ENCODE measurements at regions not wholly inside any gene's neighbourhood (a gene's known extent, or its start where the extent isn't known, plus 50 kb on each side); places are given as distances from the start of the nearest gene placed in this dataset.

DNA sequence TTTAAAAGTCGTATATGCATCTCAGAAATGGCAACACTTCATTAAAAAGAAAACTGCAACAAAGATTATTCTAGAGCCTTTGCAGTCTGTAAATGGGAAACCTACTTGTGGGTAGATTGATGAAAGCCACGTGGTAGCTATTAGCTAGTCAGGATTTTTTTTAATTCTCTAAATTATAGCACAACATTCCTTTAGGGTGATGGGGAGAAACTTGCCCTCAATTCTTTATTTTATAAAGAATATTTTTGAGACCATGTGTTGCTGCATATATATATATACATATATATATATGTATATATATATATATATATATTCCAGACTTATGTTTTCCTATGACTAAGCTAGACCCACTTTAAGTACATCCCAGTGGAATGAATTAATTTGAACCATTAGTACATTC, 118.0 kb downstream of the PPP1R3A start:
- no peak overlapping the region for H3K27ac ChIP-seq (ENCODE audit: low read depth in 1 of 2, low read length in 2 of 2)
- Mint-ChIP-seq H3K27ac (no peak overlapping the region), H3K27me3 (ENCODE audit: low read depth in 3 of 3) (no peaks in the 10 kb centered on the region), H3K36me3 (no peaks in the 10 kb centered on the region), H3K4me1 (peaks cover 8% of the 10 kb centered on the region), H3K9me3 (peaks cover 0 to 2% (median 0%) of the 10 kb centered on the region in 7 donors), H3K4me3 (no peak overlapping the region)
- H3K4me2 ChIP-seq (replicated peaks; ENCODE audit: extremely low read depth, low read length, poor library complexity, severe bottlenecking), result no peak overlapping the region
- H3K79me2 ChIP-seq (ENCODE audit: insufficient read depth, low read length), result no peaks in the 10 kb centered on the region
- no peaks in the 10 kb centered on the region for H3K9me3 ChIP-seq (replicated peaks in 1 of 2; ENCODE audit: control insufficient read depth in 1 of 2, insufficient read depth in 1 of 2, low read length in 2 of 2)
- TF ChIP-seq CTCF (IDR thresholded peaks at IDR 0.05), result no peak
- H3K4me3 ChIP-seq (replicated peaks in 1 of 3; ENCODE audit: low read depth in 2 of 3, low read length in 3 of 3), result no peak overlapping the region
- WGBS (ENCODE audit: insufficient coverage), result no CpG with 5 or more reads among the region's 2 CpGs
- H4K20me1 ChIP-seq (ENCODE audit: insufficient read depth, low read length), result no peaks in the 10 kb centered on the region
- H3K9ac ChIP-seq (ENCODE audit: insufficient read depth, low read length, poor library complexity, severe bottlenecking), result no peak overlapping the region
- DNase-seq, result no peak
- peaks cover 6 to 7% of the 10 kb centered on the region in 2 donors for H3K4me1 ChIP-seq (ENCODE audit: control insufficient read depth in 1 of 2, insufficient read depth in 2 of 2, low read length in 2 of 2)
- H3K36me3 ChIP-seq (replicated peaks in 1 of 2; ENCODE audit: control insufficient read depth in 1 of 2, insufficient read depth in 2 of 2, low read length in 2 of 2), result no peaks in the 10 kb centered on the region
- no peak overlapping the region for H2AFZ ChIP-seq (ENCODE audit: insufficient read depth, low read depth, low read length, poor library complexity, severe bottlenecking)
- H3K27me3 ChIP-seq (ENCODE audit: control insufficient read depth in 2 of 2, insufficient read depth in 2 of 2, low read length in 2 of 2), result no peaks in the 10 kb centered on the region
- intact Hi-C loops (cut with micrococcal nuclease), result no loop called here

DNA sequence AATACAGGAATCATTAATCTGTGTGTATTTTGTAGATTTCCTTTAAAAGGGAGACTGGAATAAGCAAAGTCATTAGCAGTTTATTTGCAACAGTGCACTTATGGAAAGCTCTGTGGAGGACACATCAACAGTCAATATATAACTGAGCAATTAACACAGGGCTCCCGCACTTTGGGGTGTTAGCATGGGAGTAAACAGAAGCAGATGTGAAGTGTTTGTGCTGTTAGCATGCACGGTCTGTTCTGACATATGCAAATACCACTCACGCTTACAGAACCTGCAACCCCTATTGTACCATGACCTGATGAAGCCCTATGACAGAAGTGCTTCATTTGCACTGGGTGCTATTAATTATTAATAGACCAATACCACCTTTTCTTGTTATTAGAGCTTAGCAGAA, 118.9 kb downstream of the PPP1R3A start:
- Histone ChIP-seq H3K9ac (ENCODE audit: insufficient read depth, low read length, poor library complexity, severe bottlenecking) (no peak overlapping the region), H3K4me2 (replicated peaks; ENCODE audit: extremely low read depth, low read length, poor library complexity, severe bottlenecking) (no peak overlapping the region), H3K79me2 (ENCODE audit: insufficient read depth, low read length) (no peaks in the 10 kb centered on the region), H2AFZ (ENCODE audit: insufficient read depth, low read depth, low read length, poor library complexity, severe bottlenecking) (no peak overlapping the region), H3K4me1 (ENCODE audit: control insufficient read depth in 1 of 2, insufficient read depth in 2 of 2, low read length in 2 of 2) (peaks cover 6 to 7% of the 10 kb centered on the region in 2 donors), H3K4me3 (replicated peaks in 1 of 3; ENCODE audit: low read depth in 2 of 3, low read length in 3 of 3) (no peak overlapping the region), H3K9me3 (replicated peaks in 1 of 2; ENCODE audit: control insufficient read depth in 1 of 2, insufficient read depth in 1 of 2, low read length in 2 of 2) (no peaks in the 10 kb centered on the region), H3K36me3 (replicated peaks in 1 of 2; ENCODE audit: control insufficient read depth in 1 of 2, insufficient read depth in 2 of 2, low read length in 2 of 2) (no peaks in the 10 kb centered on the region), H4K20me1 (ENCODE audit: insufficient read depth, low read length) (no peaks in the 10 kb centered on the region), H3K27ac (ENCODE audit: low read depth in 1 of 2, low read length in 2 of 2) (no peak overlapping the region), H3K27me3 (ENCODE audit: control insufficient read depth in 2 of 2, insufficient read depth in 2 of 2, low read length in 2 of 2) (no peaks in the 10 kb centered on the region)
- H3K36me3 Mint-ChIP-seq, result no peaks in the 10 kb centered on the region
- H3K9me3 Mint-ChIP-seq, result peaks cover 0 to 2% (median 0%) of the 10 kb centered on the region in 7 donors
- H3K27ac Mint-ChIP-seq, result no peak overlapping the region
- WGBS (ENCODE audit: insufficient coverage), result no CpG with 5 or more reads among the region's 3 CpGs
- intact Hi-C loops (cut with micrococcal nuclease), result no loop called here
- peaks cover 10% of the 10 kb centered on the region for H3K4me1 Mint-ChIP-seq
- H3K4me3 Mint-ChIP-seq, result no peak overlapping the region
- no peak for DNase-seq
- H3K27me3 Mint-ChIP-seq (ENCODE audit: low read depth in 3 of 3), result no peaks in the 10 kb centered on the region
- TF ChIP-seq CTCF (IDR thresholded peaks at IDR 0.05), result no peak

Measured in CD14-positive monocyte (primary cell).